ENCODE measurements at regions not wholly inside any gene's neighbourhood (a gene's known extent, or its start where the extent isn't known, plus 50 kb on each side); places are given as distances from the start of the nearest gene placed in this dataset.

- ChIA-PET POLR2A (no interaction called here), SMC1A (ENCODE audit: uncharacterized antibody, unreplicated experiment) (interaction anchor here (0.6 to 1.0 kb wide), 2 partner anchors 11 to 18 kb away, joined by 3 to 4 read pairs; no protein-coding TSS in a partner anchor), CTCF (interaction anchor here (0.6 kb wide), 1 partner anchor 1649 kb away, joined by 3 read pairs; no protein-coding TSS in a partner anchor), RAD21 (ENCODE audit: unreplicated experiment) (no interaction called here)
- Histone ChIP-seq H4K20me1 (ENCODE audit: control insufficient read depth, insufficient read depth) (no peaks in the 10 kb centered on the region), H3K9me3 (replicated peaks; ENCODE audit: control insufficient read depth, insufficient read depth, low read length) (no peaks in the 10 kb centered on the region), H3K27me3 (replicated peaks in 1 of 2; ENCODE audit: control insufficient read depth in 2 of 2, insufficient read depth in 2 of 2, low read length in 1 of 2) (no peaks in the 10 kb centered on the region), H3K9ac (ENCODE audit: control insufficient read depth, insufficient read depth, low read length) (no peak overlapping the region), H3K4me2 (ENCODE audit: control insufficient read depth, insufficient read depth) (no peak overlapping the region), H3K4me1 (ENCODE audit: control insufficient read depth, insufficient read depth, low read length) (no peaks in the 10 kb centered on the region), H2AFZ (ENCODE audit: control insufficient read depth, low read depth, low read length) (no peak overlapping the region), H3K4me3 (no peak overlapping the region), H3K79me2 (ENCODE audit: control insufficient read depth, insufficient read depth, low read length) (no peaks in the 10 kb centered on the region), H3K27ac (ENCODE audit: control insufficient read depth, insufficient read depth) (no peak overlapping the region), H3K36me3 (ENCODE audit: control insufficient read depth in 2 of 2, insufficient read depth in 2 of 2, low read length in 1 of 2) (no peaks in the 10 kb centered on the region)
- intact Hi-C loops (cut with micrococcal nuclease; ENCODE audit: unreplicated experiment) = no loop called here
- no peak for ATAC-seq
- DNase-seq (ENCODE audit: low read depth, low spot score) = no peak
- WGBS (ENCODE audit: insufficient coverage, insufficient replicate concordance, low lambda C conversion rate, missing lambda C conversion rate) = 18% methylated on average over 9 of the region's 9 CpGs
- no peak for FAIRE-seq
- BruUV-seq (replicated peaks) = no TSS peak
- in situ Hi-C loops (cut with MboI) = no loop called here
- TF ChIP-seq SMAD1 (IDR thresholded peaks at IDR 0.05; ENCODE audit: low read depth, partially characterized antibody) = no peak
- TF ChIP-seq NBN (IDR thresholded peaks at IDR 0.05) = no peak
- no peak for TF ChIP-seq ATF7 (IDR thresholded peaks at IDR 0.05; ENCODE audit: low read depth)
- TF ChIP-seq NKRF (conservative IDR thresholded peaks at IDR 0.05) = no peak
- TF ChIP-seq MEF2A (IDR thresholded peaks at IDR 0.05; ENCODE audit: insufficient read depth, low read depth, low read length) = no peak
- no peak for TF ChIP-seq EZH2 (IDR thresholded peaks at IDR 0.05; ENCODE audit: borderline replicate concordance, control insufficient read depth, low read depth, low read length)
- TF ChIP-seq MTA2 (IDR thresholded peaks at IDR 0.05; ENCODE audit: low read depth) = no peak
- no peak for TF ChIP-seq BMI1 (IDR thresholded peaks at IDR 0.05; ENCODE audit: borderline replicate concordance)
- TF ChIP-seq MAX (IDR thresholded peaks at IDR 0.05; ENCODE audit: low read depth, low read length) = no peak
- no peak for TF ChIP-seq MXI1 (IDR thresholded peaks at IDR 0.05; ENCODE audit: low read depth, low read length)
- TF ChIP-seq IKZF2 (IDR thresholded peaks at IDR 0.05) = no peak
- no peak for TF ChIP-seq ZBTB40 (IDR thresholded peaks at IDR 0.05; ENCODE audit: borderline replicate concordance)
- TF ChIP-seq EED (IDR thresholded peaks at IDR 0.05; ENCODE audit: low read depth) = no peak
- no peak for TF ChIP-seq WRNIP1 (IDR thresholded peaks at IDR 0.05; ENCODE audit: borderline replicate concordance, low read depth, low read length)
- no peak for TF ChIP-seq RELB (IDR thresholded peaks at IDR 0.05; ENCODE audit: low read depth)
These were observed 176.9 kb upstream of the DCAF8L1 start for GRCh38 chrX:28158019-28158777.

All from GM12878 (cell line).